MM.1S (cell line): ENCODE measurements at regions not wholly inside any gene's neighbourhood (a gene's known extent, or its start where the extent isn't known, plus 50 kb on each side); places are given as distances from the start of the nearest gene placed in this dataset.

Experiments
- EZH2 ChIP-seq: fragments of 300-600 bp; sonication (generic); optimal IDR thresholded peaks from 2 replicates; pipeline ENCODE3; 2017; ENCODE audit warnings: low read depth, mild to moderate bottlenecking, antibody characterized with exemption, low read length, mixed read lengths
- TF ChIP-seq, protein P1 (sequence below): fragments of 300-600 bp; sonication (generic); IDR thresholded peaks from 2 replicates; pipeline ENCODE4 v1.5.1; 2016; ENCODE audit warnings: antibody characterized with exemption, low read length, mixed read lengths

DNA sequence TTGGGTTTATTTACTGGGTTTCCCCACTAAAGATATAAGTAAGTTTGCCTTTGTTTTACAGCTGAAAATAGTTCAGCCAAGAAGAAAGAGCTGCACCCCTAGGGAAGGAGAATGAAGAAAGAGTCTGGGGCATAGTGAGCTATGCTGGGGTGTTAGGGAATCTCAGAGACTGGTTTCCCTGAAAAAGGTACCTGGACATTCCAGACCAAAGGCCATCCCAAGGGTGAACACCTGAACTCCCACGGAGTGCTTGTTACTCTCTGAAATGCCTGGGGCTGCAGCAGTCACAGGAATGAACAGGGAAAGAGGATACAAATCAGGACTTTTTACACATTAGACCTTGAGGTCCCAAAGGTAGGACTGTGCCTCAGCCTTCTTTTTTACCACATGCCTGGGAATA lies 337.6 kb upstream of the SLC10A2 start:
- TF ChIP-seq, protein P1, sequence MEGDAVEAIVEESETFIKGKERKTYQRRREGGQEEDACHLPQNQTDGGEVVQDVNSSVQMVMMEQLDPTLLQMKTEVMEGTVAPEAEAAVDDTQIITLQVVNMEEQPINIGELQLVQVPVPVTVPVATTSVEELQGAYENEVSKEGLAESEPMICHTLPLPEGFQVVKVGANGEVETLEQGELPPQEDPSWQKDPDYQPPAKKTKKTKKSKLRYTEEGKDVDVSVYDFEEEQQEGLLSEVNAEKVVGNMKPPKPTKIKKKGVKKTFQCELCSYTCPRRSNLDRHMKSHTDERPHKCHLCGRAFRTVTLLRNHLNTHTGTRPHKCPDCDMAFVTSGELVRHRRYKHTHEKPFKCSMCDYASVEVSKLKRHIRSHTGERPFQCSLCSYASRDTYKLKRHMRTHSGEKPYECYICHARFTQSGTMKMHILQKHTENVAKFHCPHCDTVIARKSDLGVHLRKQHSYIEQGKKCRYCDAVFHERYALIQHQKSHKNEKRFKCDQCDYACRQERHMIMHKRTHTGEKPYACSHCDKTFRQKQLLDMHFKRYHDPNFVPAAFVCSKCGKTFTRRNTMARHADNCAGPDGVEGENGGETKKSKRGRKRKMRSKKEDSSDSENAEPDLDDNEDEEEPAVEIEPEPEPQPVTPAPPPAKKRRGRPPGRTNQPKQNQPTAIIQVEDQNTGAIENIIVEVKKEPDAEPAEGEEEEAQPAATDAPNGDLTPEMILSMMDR, result no peak
- TF ChIP-seq EZH2, result no peak
